ENCODE measurements at regions not wholly inside any gene's neighbourhood (a gene's known extent, or its start where the extent isn't known, plus 50 kb on each side); places are given as distances from the start of the nearest gene placed in this dataset.

- Histone ChIP-seq H3K36me3 (no peaks in the 10 kb centered on the region), H3K4me1 (no peaks in the 10 kb centered on the region), H3K9me3 (no peaks in the 10 kb centered on the region), H3K27ac (no peak overlapping the region), H3K27me3 (no peaks in the 10 kb centered on the region), H3K4me3 (no peak overlapping the region)
- TF ChIP-seq, protein P1, sequence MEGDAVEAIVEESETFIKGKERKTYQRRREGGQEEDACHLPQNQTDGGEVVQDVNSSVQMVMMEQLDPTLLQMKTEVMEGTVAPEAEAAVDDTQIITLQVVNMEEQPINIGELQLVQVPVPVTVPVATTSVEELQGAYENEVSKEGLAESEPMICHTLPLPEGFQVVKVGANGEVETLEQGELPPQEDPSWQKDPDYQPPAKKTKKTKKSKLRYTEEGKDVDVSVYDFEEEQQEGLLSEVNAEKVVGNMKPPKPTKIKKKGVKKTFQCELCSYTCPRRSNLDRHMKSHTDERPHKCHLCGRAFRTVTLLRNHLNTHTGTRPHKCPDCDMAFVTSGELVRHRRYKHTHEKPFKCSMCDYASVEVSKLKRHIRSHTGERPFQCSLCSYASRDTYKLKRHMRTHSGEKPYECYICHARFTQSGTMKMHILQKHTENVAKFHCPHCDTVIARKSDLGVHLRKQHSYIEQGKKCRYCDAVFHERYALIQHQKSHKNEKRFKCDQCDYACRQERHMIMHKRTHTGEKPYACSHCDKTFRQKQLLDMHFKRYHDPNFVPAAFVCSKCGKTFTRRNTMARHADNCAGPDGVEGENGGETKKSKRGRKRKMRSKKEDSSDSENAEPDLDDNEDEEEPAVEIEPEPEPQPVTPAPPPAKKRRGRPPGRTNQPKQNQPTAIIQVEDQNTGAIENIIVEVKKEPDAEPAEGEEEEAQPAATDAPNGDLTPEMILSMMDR (IDR thresholded peaks at IDR 0.05): no peak
- no peak for TF ChIP-seq POLR2A (IDR thresholded peaks at IDR 0.05)
- no peak for DNase-seq
- intact Hi-C loops (cut with DNase I; ENCODE audit: low total_unique reads): no loop called here
Observed at GRCh38 chr3:3599016-3599415, 200.2 kb upstream of the LRRN1 start.

GRCh38 chr3:3594986-3595385, 204.2 kb upstream of the LRRN1 start:
- H3K36me3 ChIP-seq: no peaks in the 10 kb centered on the region
- intact Hi-C loops (cut with DNase I; ENCODE audit: low total_unique reads): no loop called here
- H3K9me3 ChIP-seq: no peaks in the 10 kb centered on the region
- TF ChIP-seq, protein P1 (IDR thresholded peaks at IDR 0.05): no peak
- TF ChIP-seq POLR2A (IDR thresholded peaks at IDR 0.05): no peak
- no peak overlapping the region for H3K4me3 ChIP-seq
- H3K4me1 ChIP-seq: no peaks in the 10 kb centered on the region
- no peak overlapping the region for H3K27ac ChIP-seq
- no peak for DNase-seq
- H3K27me3 ChIP-seq: no peaks in the 10 kb centered on the region

GRCh38 chr3:3589715-3590130, 209.5 kb upstream of the LRRN1 start:
- no peaks in the 10 kb centered on the region for H3K4me1 ChIP-seq
- no peak overlapping the region for H3K27ac ChIP-seq
- DNase-seq: no peak
- TF ChIP-seq, protein P1 (IDR thresholded peaks at IDR 0.05): no peak
- TF ChIP-seq POLR2A (IDR thresholded peaks at IDR 0.05): peak in 1 of 2 donors; percentile 9
- no peaks in the 10 kb centered on the region for H3K36me3 ChIP-seq
- H3K9me3 ChIP-seq: no peaks in the 10 kb centered on the region
- H3K4me3 ChIP-seq: no peak overlapping the region
- no peaks in the 10 kb centered on the region for H3K27me3 ChIP-seq
- intact Hi-C loops (cut with DNase I; ENCODE audit: low total_unique reads): no loop called here

DNA sequence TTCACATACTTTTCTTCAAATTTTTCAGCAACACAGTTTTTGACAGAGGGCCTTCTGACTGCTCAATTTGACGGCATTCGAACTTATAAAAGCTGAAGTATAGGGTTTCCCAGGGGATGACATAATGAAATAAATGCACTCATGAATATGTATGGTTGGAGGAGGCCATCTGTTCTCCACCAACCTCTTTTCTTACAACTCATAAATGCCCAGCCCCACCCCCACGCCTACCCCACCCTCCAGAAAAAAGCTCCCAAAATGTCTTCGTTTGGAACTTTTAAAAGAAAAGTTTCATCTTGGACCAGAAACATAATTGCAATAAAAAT, 211.6 kb upstream of the LRRN1 start:
- Histone ChIP-seq H3K36me3 (no peaks in the 10 kb centered on the region), H3K4me1 (no peaks in the 10 kb centered on the region), H3K4me3 (no peak overlapping the region), H3K27ac (no peak overlapping the region), H3K9me3 (no peaks in the 10 kb centered on the region), H3K27me3 (no peaks in the 10 kb centered on the region)
- no peak for TF ChIP-seq POLR2A (IDR thresholded peaks at IDR 0.05)
- TF ChIP-seq, protein P1 (IDR thresholded peaks at IDR 0.05): no peak
- DNase-seq: no peak
- intact Hi-C loops (cut with DNase I; ENCODE audit: low total_unique reads): no loop called here

DNA sequence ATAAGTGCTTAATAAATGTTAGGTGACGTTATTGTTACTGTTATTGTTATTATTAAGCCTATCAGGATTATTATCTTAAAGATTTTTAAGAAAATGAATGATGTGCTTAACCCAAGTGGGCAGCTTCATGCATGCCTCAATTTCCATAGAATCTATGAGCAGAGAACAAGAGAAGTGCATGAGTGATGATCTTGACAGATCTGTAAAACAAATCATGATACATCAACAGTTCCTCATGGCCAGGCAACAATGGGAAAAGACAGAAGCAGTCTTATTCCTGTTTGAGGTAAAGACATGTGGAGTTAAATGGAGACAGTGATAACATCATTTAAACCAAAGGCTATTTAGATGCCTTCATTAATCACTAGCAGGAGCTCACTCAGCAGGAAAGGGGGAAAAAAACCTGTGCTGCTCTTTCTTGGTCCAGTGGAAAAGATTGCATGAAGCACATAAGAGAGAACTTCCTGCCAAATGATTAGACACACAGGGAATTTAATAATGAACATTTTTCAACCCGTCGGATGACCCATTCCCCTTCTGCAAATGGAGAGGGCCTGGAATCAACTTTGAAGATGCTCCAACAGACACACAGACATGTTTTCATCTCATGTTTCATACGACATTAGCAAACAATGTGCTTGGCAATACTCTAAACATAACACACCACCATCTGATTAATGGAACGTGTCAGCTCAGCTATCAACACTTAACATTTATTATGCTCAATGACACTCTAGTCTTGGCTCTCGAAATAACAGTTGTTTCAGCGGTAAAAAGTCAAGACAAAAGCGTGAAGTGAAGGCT, 212.2 kb upstream of the LRRN1 start:
- Histone ChIP-seq H3K4me1 (no peaks in the 10 kb centered on the region), H3K27me3 (no peaks in the 10 kb centered on the region), H3K4me3 (no peak overlapping the region), H3K36me3 (no peaks in the 10 kb centered on the region), H3K9me3 (no peaks in the 10 kb centered on the region), H3K27ac (no peak overlapping the region)
- DNase-seq: no peak
- TF ChIP-seq POLR2A (IDR thresholded peaks at IDR 0.05): no peak
- TF ChIP-seq, protein P1 (IDR thresholded peaks at IDR 0.05): no peak
- intact Hi-C loops (cut with DNase I; ENCODE audit: low total_unique reads): no loop called here

Data from uterus (tissue), 3 donors.